ENCODE measurements at regions not wholly inside any gene's neighbourhood (a gene's known extent, or its start where the extent isn't known, plus 50 kb on each side); places are given as distances from the start of the nearest gene placed in this dataset.

DNA sequence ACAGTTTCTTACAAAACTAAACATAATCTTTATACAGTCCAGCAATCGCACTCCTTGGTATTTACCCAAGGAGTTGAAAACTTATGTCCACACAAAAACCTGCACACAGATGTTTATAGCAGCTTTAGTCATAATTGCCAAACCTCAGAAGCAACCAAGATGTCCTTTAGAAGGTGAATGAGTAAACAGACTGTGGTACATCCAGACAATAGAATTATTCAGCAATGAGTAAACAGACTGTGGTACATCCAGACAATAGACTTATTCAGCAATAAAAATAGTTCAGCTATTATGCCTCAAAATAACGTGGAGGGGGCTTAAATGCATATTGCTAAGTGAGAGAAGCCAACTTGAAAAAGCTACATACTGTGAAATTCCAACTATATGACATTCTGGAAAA lies 87.0 kb upstream of the GALNT2 start:
- Histone ChIP-seq H3K9ac (ENCODE audit: control insufficient read depth, extremely low read depth, insufficient read depth, low read length) (no peak overlapping the region), H4K20me1 (ENCODE audit: control insufficient read depth, extremely low read depth, insufficient read depth, low read length) (no peaks in the 10 kb centered on the region), H3K27me3 (ENCODE audit: control insufficient read depth, extremely low read depth, insufficient read depth, low read length) (no peaks in the 10 kb centered on the region), H3K36me3 (ENCODE audit: control insufficient read depth in 2 of 2, extremely low read depth in 1 of 2, insufficient read depth in 2 of 2, low read length in 2 of 2) (no peaks in the 10 kb centered on the region), H3K4me1 (ENCODE audit: control insufficient read depth, extremely low read depth, insufficient read depth, low read length) (peaks cover 12% of the 10 kb centered on the region), H3K9me1 (ENCODE audit: control insufficient read depth, extremely low read depth, insufficient read depth, low read length) (no peaks in the 10 kb centered on the region), H3K9me3 (ENCODE audit: control insufficient read depth, low read depth, low read length) (peaks cover 3% of the 10 kb centered on the region), H2AFZ (ENCODE audit: control insufficient read depth, low read length) (no peak overlapping the region), H3K4me3 (ENCODE audit: control insufficient read depth in 2 of 3, extremely low read depth in 1 of 3, insufficient read depth in 2 of 3, low read depth in 1 of 3, low read length in 3 of 3) (no peak overlapping the region), H3K27ac (ENCODE audit: control insufficient read depth, insufficient read depth, low read length) (no peak overlapping the region), H3K4me2 (ENCODE audit: control insufficient read depth, extremely low read depth, insufficient read depth, low read depth, low read length) (peak overlapping the region; percentile 34), H3K79me2 (ENCODE audit: control insufficient read depth, insufficient read depth, low read length) (no peaks in the 10 kb centered on the region)
- dilution Hi-C loops (cut with MboI; ENCODE audit: extremely low pct_ligation_motif_present, low sequenced_read_pairs): no loop called here
- FAIRE-seq (peak; percentile 89), DNase-seq (ENCODE audit: low read depth, low spot score) (peak; percentile 46)
- no peak for TF ChIP-seq EZH2 (IDR thresholded peaks at IDR 0.05; ENCODE audit: low read length)
- TF ChIP-seq CTCF (optimal IDR thresholded peaks at IDR 0.05 in 1 of 3, IDR thresholded peaks at IDR 0.05 in 1 of 3, conservative IDR thresholded peaks at IDR 0.05 in 1 of 3; ENCODE audit: extremely low read depth in 1 of 3, insufficient read depth in 2 of 3, low read length in 3 of 3): no peak

DNA sequence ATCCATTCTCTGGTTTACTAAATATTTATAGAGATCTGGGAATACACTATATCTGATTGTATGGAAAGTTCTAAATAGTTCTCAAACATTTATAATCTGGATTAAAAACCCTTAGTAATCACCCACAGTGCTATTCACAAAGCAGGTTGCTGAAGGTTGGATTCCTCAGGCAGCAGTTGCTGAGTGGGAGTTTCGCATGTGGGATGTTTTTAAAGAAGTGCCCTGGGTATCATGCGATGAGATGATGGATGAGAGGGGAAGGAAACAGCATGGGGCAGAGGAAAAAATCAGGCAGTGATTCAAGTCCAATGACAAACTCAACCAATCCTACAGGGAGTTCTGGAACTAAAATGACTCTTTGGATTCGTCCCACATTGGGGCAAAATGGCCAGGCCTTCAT lies 85.3 kb upstream of the GALNT2 start:
- H3K27me3 ChIP-seq (ENCODE audit: control insufficient read depth, extremely low read depth, insufficient read depth, low read length): no peaks in the 10 kb centered on the region
- H3K9me1 ChIP-seq (ENCODE audit: control insufficient read depth, extremely low read depth, insufficient read depth, low read length): no peaks in the 10 kb centered on the region
- H3K36me3 ChIP-seq (ENCODE audit: control insufficient read depth in 2 of 2, extremely low read depth in 1 of 2, insufficient read depth in 2 of 2, low read length in 2 of 2): no peaks in the 10 kb centered on the region
- no peak overlapping the region for H3K27ac ChIP-seq (ENCODE audit: control insufficient read depth, insufficient read depth, low read length)
- H3K79me2 ChIP-seq (ENCODE audit: control insufficient read depth, insufficient read depth, low read length): no peaks in the 10 kb centered on the region
- peaks cover 12% of the 10 kb centered on the region for H3K4me1 ChIP-seq (ENCODE audit: control insufficient read depth, extremely low read depth, insufficient read depth, low read length)
- H4K20me1 ChIP-seq (ENCODE audit: control insufficient read depth, extremely low read depth, insufficient read depth, low read length): no peaks in the 10 kb centered on the region
- DNase-seq (ENCODE audit: low read depth, low spot score) (no peak), FAIRE-seq (no peak)
- TF ChIP-seq CTCF (optimal IDR thresholded peaks at IDR 0.05 in 1 of 3, IDR thresholded peaks at IDR 0.05 in 1 of 3, conservative IDR thresholded peaks at IDR 0.05 in 1 of 3; ENCODE audit: extremely low read depth in 1 of 3, insufficient read depth in 2 of 3, low read length in 3 of 3): no peak
- TF ChIP-seq EZH2 (IDR thresholded peaks at IDR 0.05; ENCODE audit: low read length): no peak
- H3K9me3 ChIP-seq (ENCODE audit: control insufficient read depth, low read depth, low read length): no peaks in the 10 kb centered on the region
- H3K9ac ChIP-seq (ENCODE audit: control insufficient read depth, extremely low read depth, insufficient read depth, low read length): no peak overlapping the region
- no peak overlapping the region for H3K4me2 ChIP-seq (ENCODE audit: control insufficient read depth, extremely low read depth, insufficient read depth, low read depth, low read length)
- no peak overlapping the region for H2AFZ ChIP-seq (ENCODE audit: control insufficient read depth, low read length)
- no peak overlapping the region for H3K4me3 ChIP-seq (ENCODE audit: control insufficient read depth in 2 of 3, extremely low read depth in 1 of 3, insufficient read depth in 2 of 3, low read depth in 1 of 3, low read length in 3 of 3)
- dilution Hi-C loops (cut with MboI; ENCODE audit: extremely low pct_ligation_motif_present, low sequenced_read_pairs): no loop called here

Measured in keratinocyte (primary cell).